H7 (cell line): ENCODE measurements at regions not wholly inside any gene's neighbourhood (a gene's known extent, or its start where the extent isn't known, plus 50 kb on each side); places are given as distances from the start of the nearest gene placed in this dataset.

Experiments
- DNase-seq: peaks from one replicate; pipeline ENCODE4 v3.0.0; 2012
- H3K27me3 ChIP-seq: 2 replicates; pipeline ENCODE4 v1.6.0; 2011; ENCODE audit warnings: mild to moderate bottlenecking, low read length; ENCODE audit not compliant: control insufficient read depth, insufficient read depth
- H3K36me3 ChIP-seq: replicated peaks from 2 replicates; pipeline ENCODE4 v1.5.1; 2011; ENCODE audit warnings: low read length; ENCODE audit not compliant: control insufficient read depth, insufficient read depth
- H3K4me3 ChIP-seq: 2 replicates; pipeline ENCODE4 v1.5.1; 2011; ENCODE audit warnings: low read depth, mild to moderate bottlenecking, control low read depth, low read length, moderate library complexity; ENCODE audit not compliant: insufficient read depth

DNA sequence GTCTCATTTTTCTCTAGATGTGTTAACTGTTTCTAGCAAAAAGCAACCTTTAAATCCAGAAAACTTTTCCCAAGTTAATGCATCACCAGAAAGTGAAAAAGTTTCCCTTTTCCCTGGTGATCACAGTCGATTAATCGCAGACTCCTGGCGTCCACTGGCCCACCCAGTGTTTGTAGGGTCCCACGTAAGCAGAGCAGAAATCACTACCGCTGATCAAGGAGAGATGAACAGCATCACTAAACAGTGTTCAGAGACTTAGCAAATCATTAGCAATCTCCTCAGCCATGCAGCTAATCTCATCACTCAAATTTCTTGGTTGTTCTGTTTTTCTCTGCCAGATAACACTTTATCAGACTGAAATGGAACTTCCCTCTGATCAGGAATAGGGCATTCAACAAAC lies 184.2 kb downstream of the EFNB2 start:
- no peak overlapping the region for H3K4me3 ChIP-seq
- H3K27me3 ChIP-seq, result no peaks in the 10 kb centered on the region; the same call in 1 of the 2 replicates
- no peak for DNase-seq
- no peaks in the 10 kb centered on the region for H3K36me3 ChIP-seq

DNA sequence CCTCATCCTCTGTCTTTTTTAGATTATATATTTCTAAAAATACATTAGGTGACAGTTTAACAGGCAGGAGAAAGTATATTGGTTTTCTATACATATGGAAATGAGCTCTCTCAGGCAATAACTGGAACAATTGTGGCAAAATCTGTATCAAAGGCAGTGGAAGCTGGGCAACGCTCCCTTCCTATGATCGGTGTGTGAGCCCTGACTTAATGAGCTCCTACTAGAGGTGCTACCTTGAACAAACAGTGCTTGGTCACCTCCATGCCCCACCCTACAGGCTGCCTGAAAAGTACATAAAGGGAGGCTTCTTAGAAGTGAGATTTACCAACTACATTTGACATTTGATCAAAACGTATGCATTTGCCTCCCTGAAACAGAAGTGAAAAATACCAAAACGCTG lies 185.3 kb downstream of the EFNB2 start:
- no peak overlapping the region for H3K4me3 ChIP-seq
- no peak for DNase-seq
- H3K27me3 ChIP-seq, result no peaks in the 10 kb centered on the region; the same call in 1 of the 2 replicates

DNA sequence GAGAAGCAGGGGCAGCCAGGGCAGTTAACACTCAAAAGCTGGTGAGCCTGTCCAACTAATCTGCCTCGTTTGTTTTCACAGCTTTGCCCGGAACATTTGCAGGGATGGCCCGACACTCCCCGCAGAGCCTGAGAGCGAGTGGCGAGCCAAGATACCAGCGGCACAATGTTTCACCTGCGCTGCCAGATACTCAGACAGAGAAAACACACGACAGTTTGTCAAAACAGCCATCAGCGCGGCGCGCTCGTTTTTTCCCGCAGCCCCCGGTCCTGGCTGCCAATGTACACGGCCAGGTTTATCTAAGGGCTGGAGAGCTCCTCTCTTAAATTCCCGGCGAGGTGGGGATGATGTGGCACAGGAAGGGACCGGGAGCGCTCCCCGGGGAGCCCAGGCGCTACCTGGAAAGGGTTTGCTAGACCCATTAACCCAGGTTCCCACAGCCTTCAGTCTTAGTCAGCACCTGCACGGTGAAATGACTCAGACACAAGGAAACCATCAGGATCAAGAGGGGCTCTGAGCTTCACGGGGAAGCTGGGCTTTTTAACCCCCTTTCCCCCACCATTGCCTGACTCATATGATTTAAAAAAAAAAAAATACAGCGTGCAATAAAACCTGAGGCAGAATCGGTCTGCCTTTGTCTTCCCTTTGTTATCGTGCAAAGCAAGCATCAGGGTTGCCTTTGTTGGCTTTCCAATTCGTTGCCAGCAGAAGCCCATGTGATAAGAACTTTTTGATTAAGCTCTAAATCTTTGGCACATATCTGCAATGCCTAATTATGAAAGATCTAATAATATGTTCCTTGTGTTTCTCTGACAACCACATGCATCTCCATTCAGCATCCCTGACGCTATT lies 186.2 kb downstream of the EFNB2 start:
- DNase-seq, result peak; percentile 32
- no peaks in the 10 kb centered on the region for H3K36me3 ChIP-seq
- no peaks in the 10 kb centered on the region; the same call in 1 of the 2 replicates for H3K27me3 ChIP-seq
- H3K4me3 ChIP-seq, result peak overlapping the region; percentile 27

More for the DNA sequence above, 185.3 kb downstream of the EFNB2 start:
- no peaks in the 10 kb centered on the region for H3K36me3 ChIP-seq

DNA sequence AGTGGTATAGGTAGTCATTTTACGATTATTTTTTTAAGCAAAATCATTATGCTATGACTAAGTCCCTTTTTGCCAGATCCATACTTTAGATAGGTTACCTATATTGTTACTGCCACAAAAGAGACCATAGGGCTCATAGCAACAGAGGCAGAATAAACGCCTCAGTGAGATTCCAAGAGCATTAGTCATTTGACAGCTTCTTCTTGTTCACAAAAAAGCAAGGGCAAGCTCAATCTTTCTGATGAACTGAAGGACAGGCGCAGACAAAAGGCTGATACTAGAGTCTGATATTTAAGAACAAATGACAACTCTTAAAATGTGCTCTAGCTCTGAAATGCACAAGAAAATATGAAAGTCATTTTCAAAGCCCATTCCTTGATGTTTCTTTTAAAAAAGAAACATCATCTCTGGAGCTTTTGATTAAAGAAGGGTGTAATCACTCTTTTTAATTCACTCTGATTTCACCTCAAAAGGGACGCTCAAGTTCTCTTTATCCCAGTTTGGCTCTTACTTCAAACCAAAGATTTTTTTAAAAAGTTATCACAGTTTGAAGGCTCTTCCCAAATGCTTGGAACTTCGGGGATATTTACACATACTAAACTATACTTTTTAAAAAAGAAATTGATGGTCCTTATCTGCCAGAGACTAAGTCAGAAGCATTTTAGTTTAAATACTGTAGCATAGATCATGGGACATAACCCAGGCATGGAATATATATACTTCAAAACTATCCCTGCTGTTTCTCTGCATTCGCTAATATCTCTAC lies 187.2 kb downstream of the EFNB2 start:
- Histone ChIP-seq H3K4me3 (no peak overlapping the region), H3K36me3 (no peaks in the 10 kb centered on the region), H3K27me3 (no peaks in the 10 kb centered on the region; the same call in 1 of the 2 replicates)
- peak; percentile 28 for DNase-seq

DNA sequence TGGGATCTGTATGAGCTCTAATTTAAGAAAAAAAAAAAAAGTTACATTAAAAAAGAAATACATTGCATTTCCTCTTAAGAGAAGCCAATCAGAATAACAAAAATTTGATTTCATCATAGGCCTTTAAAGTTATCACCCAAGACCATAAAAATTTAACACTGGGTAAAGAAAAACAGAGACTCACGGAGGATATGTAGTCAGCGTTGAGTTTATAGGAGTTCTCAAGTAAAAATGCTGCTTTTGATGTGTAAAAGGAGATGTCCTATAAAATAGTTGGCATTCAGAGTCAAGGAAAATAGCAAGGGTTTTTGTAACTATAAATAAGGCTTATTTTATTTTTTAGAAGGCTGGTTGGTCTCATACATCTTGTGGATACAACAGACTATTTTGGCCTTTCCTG lies 191.1 kb downstream of the EFNB2 start:
- Histone ChIP-seq H3K36me3 (no peaks in the 10 kb centered on the region), H3K4me3 (no peak overlapping the region), H3K27me3 (no peaks in the 10 kb centered on the region)
- DNase-seq, result no peak

DNA sequence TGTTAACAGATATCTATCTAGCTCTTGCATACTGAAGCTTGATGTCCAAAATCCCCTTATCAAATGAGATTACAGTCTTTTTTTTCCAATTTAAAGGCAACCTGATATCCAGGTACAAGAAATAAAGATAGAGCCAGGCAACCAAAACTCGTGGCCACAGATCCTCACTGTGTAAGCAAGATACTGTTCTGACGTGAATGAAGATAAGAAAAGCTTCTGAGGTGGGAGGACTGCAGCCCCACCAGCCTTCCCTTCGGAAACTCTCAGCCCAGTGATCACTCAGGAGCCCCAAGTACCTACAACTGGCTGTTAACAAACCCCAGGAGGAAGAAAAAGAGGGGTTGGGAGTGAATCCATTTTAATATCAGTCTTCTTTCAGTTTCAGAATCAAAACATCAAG lies 191.6 kb downstream of the EFNB2 start:
- Histone ChIP-seq H3K4me3 (no peak overlapping the region), H3K36me3 (no peaks in the 10 kb centered on the region), H3K27me3 (no peaks in the 10 kb centered on the region)
- no peak for DNase-seq

DNA sequence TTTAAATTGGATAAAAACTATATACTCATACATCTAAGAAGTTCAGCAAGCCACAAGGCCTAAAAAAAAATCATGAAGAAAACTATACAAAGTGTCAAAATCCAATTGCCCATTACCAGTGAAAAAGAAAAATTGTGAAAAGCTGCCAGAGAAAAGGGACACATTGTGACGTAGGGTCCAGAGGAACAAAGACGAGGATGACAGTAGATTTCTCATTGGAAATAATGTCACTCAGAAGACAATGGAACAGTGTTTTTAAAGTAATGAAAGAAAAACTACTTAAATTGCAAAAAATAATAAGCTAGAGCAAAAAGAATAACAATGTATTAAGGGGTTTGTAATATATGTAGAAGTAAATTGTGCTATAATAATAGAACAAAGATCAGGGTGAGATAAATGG lies 195.2 kb downstream of the EFNB2 start:
- H3K27me3 ChIP-seq, result no peaks in the 10 kb centered on the region
- DNase-seq, result no peak
- H3K36me3 ChIP-seq, result no peaks in the 10 kb centered on the region
- H3K4me3 ChIP-seq, result no peak overlapping the region

DNA sequence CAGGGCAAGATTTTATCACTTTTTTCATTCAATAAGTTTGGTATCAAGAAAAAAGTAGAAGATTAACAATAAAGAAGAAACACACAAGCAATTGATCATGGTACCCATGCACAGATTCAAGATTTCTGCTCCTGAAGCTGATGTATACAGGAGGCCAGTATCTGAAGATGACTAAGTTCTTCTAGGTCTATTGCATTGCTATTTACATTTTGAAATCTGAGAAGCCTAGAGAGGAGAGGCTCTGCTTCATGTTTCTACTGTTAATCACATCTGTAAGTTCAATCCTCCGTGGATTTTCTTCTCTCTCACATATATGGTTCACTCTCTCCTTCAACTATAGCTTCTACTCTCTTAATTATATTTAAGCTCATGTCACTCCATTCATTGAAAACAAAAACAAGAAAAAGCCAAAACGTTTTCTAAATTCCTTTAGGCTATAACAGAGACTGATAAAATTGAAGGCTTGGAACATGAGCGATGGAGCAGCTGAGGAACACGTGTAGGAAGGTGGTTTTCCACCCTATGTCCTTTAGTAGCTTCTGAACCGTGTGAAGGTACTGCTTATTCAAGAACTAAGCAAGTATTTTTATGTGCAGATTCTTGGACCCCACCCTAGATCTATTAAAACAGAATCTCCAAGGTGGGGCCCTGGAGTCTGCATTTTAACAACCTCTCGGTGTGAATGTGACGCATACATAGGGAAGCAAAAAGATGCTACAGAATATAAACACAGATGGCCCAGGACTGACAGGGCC lies 198.2 kb downstream of the EFNB2 start:
- no peaks in the 10 kb centered on the region for H3K36me3 ChIP-seq
- no peak overlapping the region for H3K4me3 ChIP-seq
- H3K27me3 ChIP-seq, result no peaks in the 10 kb centered on the region
- no peak for DNase-seq

DNA sequence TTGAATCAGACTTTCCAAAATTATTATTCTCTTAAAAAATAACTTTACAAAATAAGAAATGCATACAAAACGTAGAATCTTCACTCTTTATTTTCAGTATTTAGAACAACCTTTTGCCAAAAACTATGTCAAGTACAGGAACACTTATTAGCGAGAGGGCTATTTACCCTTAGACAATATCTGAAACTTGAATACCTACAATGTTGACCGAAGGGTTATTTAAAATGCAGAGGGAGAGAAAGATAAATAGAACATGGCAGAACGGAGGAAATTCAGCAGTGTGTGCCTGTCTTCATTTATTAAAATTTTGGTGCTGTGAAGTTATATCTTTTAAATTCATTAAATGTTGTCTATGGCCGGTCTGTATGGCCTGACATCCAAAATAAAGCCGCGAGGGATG lies 198.8 kb downstream of the EFNB2 start:
- no peaks in the 10 kb centered on the region for H3K27me3 ChIP-seq
- H3K4me3 ChIP-seq, result no peak overlapping the region

DNA sequence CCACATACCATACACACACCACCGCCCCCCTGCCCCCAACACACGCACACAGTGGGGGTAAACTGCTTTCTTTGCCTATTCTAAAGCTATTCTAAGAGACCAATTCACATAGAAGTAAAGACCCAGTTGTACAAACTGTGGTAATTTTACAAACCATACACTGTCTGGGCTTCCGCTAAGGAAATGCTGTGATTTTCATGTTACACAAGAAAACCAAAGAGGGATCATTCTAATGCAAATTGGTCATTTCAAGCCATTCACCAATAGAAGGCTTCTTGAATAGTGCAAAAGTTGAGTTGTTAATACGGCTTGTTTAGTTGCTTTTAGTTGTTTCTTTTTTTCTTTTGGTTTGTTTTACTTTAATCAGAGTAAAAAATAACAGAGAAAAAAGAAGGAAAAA lies 202.8 kb downstream of the EFNB2 start:
- no peak for DNase-seq
- no peaks in the 10 kb centered on the region for H3K27me3 ChIP-seq

More for the DNA sequence above, 198.8 kb downstream of the EFNB2 start:
- H3K36me3 ChIP-seq, result no peaks in the 10 kb centered on the region
- no peak for DNase-seq

DNA sequence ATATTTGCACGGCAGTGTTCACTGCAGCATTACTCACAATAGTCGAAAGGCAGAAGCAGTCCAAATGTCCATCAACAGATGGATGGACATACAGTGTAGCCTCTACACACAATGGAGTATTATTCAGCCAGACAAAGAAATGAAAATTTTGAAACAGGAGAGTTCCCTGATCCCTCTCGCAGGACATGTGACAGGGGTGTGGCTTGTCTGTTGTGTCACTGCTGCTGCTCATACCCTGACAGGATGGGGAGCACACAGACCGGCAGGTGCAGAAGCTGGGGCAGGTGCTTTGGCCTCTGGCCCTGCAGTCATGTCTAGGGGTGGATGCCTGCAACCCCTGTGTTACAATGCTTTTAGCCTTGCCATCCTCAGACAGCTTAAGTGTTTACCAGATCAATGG lies 204.3 kb downstream of the EFNB2 start:
- Histone ChIP-seq H3K27me3 (no peaks in the 10 kb centered on the region), H3K4me3 (no peak overlapping the region), H3K36me3 (no peaks in the 10 kb centered on the region)
- no peak for DNase-seq

More for the DNA sequence above, 202.8 kb downstream of the EFNB2 start:
- no peaks in the 10 kb centered on the region for H3K36me3 ChIP-seq
- no peak overlapping the region for H3K4me3 ChIP-seq

DNA sequence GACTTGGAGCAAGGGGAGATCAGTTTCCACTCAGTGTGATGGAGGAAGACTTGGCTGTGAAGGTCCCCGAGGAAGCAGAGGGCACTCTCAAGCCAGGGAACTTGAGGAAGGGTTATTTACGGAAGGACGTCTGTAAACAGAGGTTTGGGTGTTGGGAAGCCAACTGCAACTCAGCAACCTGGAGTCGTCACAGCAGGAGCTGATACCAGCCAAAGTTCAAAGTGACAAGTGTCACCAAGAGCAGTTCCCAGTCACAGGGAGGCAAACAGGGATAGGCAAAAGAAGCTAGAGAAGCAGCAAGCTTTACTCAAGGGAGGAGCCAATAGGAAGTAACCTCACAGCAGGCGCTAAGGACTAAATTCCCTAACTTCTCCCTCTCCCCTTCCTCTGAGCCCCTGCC lies 205.5 kb downstream of the EFNB2 start:
- no peak for DNase-seq
- Histone ChIP-seq H3K4me3 (no peak overlapping the region), H3K27me3 (no peaks in the 10 kb centered on the region), H3K36me3 (no peaks in the 10 kb centered on the region)

DNA sequence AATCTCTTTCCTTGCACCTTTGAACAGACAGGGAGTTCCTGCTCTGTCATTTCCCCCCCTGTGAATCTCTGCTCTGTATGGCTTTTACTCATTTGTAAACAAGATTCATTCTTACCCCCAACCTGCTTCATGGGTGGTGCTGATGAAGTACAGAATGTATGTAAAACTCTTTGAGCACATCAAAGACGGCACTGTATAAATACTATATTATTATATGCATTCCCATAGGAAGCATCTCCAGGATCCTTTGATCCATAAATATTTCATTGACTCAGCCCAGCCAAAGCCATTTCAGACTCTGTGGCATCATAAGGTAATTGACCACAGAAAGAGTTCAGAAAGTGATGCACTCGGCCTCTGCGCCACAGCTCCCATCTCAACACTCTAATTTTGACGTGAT lies 208.7 kb downstream of the EFNB2 start:
- H3K4me3 ChIP-seq, result no peak overlapping the region
- no peak for DNase-seq
- no peaks in the 10 kb centered on the region for H3K36me3 ChIP-seq
- no peaks in the 10 kb centered on the region for H3K27me3 ChIP-seq

DNA sequence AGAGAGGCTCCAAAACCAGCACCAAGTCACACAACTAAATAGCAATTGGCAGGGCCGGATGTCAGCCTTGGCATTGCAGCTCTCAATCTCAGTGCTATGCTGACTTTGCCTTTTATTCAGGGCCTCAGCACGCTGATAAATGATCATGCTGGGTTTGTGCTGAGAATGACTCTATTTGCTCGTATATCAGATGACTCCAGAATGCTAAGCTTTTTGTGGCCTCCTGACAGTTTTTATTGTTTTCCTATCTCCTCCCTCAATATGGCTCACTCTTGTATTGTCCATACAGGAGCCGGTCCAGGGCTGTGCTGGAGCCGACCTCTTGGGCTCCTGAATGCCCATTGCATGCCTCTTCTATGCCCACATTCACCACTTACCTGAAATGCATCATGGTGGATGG lies 211.0 kb downstream of the EFNB2 start:
- no peak for DNase-seq
- no peak overlapping the region for H3K4me3 ChIP-seq
- H3K27me3 ChIP-seq, result no peaks in the 10 kb centered on the region

More for the DNA sequence above, 211.0 kb downstream of the EFNB2 start:
- no peaks in the 10 kb centered on the region for H3K36me3 ChIP-seq
